GM20000 (cell line): ENCODE measurements at regions not wholly inside any gene's neighbourhood (a gene's known extent, or its start where the extent isn't known, plus 50 kb on each side); places are given as distances from the start of the nearest gene placed in this dataset.
"Not testable (repeated sequence)": the region's sequence is repeated elsewhere in the genome, so short reads cannot be mapped to it uniquely, and the experiment has no call there.

ENCODE experiments used
- DNase-seq: peaks from one replicate; pipeline ENCODE4 v3.0.0; 2012; ENCODE audit warnings: low spot score
- TF ChIP-seq, protein P1 (sequence below): IDR thresholded peaks from 2 replicates; pipeline ENCODE4 v1.5.1; 2012; ENCODE audit warnings: mild to moderate bottlenecking, control low read depth; ENCODE audit errors: extremely low read depth, missing control alignments

DNA sequence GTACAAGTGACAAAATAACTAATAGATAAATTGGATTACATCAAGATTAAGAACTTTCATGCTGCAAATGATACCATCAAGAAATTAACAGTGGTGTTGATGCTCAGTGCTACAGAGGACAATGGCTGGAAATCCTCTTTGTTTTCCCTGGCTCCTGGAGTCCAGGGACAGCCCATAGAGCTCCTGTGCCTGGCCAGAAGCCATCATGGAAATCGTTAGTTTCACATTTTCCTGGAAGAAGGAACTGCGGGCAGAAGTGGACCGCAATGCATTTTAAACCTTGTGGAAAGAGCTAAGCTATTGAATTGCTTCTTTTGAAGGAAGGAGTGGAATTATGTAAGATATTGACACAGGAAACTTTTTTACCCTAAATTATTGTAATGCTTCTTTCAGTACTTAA lies 276.0 kb downstream of the GJA1 start:
- no peak for DNase-seq
- TF ChIP-seq, protein P1, sequence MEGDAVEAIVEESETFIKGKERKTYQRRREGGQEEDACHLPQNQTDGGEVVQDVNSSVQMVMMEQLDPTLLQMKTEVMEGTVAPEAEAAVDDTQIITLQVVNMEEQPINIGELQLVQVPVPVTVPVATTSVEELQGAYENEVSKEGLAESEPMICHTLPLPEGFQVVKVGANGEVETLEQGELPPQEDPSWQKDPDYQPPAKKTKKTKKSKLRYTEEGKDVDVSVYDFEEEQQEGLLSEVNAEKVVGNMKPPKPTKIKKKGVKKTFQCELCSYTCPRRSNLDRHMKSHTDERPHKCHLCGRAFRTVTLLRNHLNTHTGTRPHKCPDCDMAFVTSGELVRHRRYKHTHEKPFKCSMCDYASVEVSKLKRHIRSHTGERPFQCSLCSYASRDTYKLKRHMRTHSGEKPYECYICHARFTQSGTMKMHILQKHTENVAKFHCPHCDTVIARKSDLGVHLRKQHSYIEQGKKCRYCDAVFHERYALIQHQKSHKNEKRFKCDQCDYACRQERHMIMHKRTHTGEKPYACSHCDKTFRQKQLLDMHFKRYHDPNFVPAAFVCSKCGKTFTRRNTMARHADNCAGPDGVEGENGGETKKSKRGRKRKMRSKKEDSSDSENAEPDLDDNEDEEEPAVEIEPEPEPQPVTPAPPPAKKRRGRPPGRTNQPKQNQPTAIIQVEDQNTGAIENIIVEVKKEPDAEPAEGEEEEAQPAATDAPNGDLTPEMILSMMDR: no peak

DNA sequence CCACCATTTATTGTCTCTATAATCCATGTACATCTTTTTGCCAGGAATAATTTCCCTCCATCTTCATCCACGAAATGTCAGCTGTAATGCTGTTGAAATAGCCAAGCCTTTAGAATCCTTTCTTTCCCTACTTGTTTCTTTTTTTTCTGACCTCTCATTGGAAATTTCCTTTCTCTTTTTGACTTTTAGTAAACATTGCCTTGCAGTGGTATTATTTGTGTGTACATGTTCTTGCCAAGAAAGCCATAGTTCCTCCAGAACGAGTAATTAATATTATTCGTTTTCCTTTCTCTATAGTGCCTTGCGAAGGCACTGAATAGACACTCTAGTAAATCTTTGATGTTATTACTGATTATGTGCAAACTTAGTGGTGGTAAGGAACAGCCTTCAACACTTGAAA lies 282.2 kb downstream of the GJA1 start:
- TF ChIP-seq, protein P1: no peak
- DNase-seq: no peak

DNA sequence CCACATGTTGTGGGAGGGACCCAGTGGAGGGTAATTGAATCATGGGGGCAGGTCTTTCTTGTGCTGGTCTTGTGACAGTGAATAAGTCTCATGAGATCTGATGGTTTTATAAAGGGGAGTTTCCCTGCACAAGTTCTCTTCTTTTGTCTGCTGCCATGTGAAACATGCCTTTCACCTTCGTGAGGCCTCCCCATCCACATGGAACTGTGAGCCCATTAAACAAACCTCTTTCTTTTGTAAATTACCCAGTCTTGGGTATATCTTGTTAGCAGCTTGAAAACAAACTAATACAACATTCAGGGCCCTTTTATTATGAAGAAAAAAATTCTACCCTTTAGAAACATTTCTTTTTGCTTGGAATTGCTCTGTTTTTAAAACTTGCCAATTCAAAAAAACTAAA lies 285.4 kb downstream of the GJA1 start:
- not testable (repeated sequence) for DNase-seq

- no peak for DNase-seq
- TF ChIP-seq, protein P1: no peak
Observed at GRCh38 chr6:121723623-121724022, 288.2 kb downstream of the GJA1 start.

DNA sequence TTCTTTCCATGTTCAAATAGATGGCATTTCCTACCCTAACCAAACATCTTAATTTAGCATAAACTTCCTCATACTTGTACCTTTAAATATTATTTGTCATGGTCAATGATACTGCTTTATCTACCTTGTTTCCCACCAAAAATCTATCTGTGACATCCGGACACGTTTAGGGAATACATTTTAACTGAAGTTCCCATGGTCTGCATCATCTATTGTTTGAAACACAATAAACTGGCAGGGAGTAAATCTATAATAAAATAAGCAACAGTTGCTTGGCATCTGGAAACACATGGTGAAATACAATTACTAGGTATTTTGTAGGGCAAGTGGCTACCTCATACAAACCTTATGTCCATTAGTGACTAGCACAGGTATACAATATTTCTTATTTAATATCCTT lies 289.1 kb downstream of the GJA1 start:
- no peak for DNase-seq
- TF ChIP-seq, protein P1: no peak

DNA sequence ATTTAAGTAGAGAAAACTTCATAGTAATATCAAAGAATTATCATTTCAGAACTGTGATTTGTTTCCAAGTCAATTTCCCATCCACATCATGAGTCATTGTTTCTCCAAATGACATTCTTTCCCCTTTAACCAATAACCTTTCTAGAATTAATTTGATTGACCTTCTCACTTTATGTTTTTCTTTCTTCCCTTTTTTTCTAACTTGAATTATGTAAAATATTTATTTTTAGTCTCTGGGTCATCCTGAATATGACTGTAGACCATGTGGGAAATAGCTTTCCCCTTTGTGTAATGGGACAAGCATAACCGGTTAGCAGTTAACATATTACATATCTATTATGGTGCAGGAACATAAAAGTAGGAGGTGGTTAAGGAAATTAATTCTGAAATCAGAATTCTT lies 291.1 kb downstream of the GJA1 start:
- TF ChIP-seq, protein P1: no peak
- no peak for DNase-seq

DNA sequence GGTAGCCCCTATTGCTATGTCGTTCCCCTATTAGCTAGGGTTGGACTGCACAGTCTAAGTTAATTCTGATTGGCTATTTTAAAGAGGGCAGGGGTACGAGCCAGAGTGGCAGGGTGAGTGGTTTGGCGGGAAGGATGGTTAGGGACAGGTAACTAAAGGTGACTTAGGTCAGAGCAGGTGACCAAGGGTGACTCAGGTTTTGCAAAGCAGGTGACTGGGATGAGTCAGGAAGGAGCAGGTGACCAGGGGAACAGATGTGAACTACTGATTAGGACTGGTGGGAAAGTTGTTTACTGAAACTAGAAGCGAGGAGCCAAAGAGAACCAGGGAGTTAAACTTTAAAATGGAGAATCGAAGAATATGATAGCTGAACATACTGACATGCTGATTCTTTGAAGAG lies 295.2 kb downstream of the GJA1 start:
- TF ChIP-seq, protein P1: no peak
- no peak for DNase-seq

DNA sequence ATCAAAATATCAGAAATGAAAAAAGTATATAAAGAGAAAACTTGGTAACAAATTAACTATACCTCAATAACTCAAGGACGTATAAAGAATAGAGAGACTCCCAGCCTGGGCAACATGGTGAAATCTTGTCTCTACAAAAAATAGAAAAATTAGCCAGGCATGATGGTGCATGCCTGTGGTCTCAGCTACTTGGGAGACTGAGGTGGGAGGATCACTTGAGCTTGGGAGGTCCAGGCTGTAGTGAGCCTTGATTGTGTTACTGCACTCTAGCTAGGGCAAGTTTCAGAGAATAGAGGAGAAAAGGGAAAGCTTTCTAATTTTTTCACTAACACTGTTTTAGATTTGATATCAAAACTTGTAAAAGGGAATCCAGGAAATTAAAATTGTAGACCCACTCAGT lies 295.9 kb downstream of the GJA1 start:
- TF ChIP-seq, protein P1: no peak
- DNase-seq: no peak
